ENCODE measurements at regions not wholly inside any gene's neighbourhood (a gene's known extent, or its start where the extent isn't known, plus 50 kb on each side); places are given as distances from the start of the nearest gene placed in this dataset.
"Not testable (repeated sequence)": the region's sequence is repeated elsewhere in the genome, so short reads cannot be mapped to it uniquely, and the experiment has no call there.

DNA sequence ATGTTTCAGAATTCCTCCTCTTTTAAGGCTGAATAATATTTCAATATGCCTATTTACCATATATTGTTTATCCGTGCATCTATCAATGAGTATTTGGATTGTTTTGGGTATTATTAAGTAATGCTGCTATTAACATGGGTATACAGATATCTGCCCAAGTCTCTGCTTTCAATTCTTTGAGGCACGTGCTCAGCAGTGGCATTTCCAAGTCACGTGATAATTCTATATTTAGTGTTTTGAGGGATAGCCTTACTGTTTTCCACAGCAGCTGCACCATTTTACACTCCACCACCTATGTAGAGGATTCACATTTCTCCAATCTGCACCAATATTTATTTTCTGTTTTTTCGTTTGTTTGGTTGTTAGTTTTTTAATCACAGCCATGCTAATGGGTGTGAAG is 636.8 kb upstream of the ANKRD30A start:
- DNase-seq = no peak

DNA sequence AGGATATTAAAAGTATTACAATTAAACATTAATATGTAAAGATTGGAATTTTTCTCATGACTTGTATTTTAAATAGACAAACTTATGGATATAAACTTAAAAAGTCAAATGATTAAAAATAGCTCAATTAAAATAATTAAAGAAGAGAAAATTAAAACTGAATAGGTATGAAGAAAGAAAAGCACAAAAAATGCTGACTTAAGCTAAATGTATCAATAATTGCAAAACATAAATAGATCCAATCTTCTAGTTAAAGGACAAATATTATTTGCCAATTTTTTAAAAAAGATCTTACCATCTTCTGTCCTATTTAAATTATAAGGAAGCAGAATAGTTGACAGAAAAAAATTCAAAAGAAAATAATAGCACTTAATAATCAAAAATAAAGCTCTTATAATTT is 646.3 kb upstream of the ANKRD30A start:
- DNase-seq = no peak

DNA sequence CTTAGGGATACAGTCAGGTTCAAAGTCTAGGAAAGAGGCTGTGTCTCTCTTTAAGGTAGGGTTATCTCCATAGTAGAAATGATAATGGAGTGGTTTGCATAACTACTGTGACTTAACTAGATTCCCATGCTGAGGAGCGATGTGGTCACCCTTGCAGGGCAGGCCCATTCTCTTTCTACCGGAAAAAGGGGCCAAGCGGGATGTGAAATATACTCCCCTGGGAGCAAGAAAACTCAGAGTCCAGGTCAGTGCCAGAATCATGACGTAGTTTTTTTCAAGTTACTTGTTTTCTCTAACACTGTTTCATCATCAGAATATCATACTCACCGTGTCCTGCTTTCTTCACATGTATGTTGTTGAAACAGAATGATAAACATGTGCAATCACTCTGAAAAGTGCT is 649.0 kb upstream of the ANKRD30A start:
- no peak for DNase-seq

DNA sequence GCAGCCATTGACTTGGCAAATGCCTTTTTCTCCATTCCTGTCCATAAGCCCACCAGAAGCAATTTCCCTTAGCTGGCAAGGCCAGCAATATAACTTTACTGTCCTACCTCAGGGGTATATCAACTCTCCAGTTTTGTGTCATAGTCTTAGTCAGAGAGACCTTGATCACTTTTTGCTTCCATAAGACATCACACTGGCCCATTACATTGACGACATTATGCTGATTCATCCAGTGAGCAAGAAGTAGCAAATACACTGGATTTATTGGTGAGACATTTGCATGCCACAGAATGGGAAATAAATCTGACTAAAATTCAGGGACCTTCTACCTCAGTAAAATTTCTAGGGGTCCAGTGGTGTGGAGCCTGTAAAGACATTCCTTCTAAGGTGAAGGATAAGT is 649.7 kb upstream of the ANKRD30A start:
- no peak for DNase-seq

DNA sequence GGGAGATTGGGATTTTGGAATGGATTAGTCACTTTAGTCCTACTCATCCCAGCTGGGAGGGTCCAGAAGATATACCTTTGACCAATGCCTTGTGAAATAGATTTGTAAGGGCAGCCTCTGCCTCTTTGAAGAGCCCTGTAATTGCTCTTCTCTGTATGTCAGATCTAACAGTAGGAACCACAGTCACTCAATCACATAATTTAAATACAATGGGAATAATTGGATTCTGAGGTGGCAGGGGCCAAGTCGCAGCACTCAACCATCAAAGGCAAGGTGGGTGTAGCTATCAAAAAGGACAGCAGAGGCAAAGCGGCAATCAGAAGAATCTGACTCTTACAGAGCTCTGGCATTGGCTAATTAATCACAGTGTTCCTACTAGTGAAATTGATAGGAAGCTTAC is 650.9 kb upstream of the ANKRD30A start:
- DNase-seq = no peak

DNA sequence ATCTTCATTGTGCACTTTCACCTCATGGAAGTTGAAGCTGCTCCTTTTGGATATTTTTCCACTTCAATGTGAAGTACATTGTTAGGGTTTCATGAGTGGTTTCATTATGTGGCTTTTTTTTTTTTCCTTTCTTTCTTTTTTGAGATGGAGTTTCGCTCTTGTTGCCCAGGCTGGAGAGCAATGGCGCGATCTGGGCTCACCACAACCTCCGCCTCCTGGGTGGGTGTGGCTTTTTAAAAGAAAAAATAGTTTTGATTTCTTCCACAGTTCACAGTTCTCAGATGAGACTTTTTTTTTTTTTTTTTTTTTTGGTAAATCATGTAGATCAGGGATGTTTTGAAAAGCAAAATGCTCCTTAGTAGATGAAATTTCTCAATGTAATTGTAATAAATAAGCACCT is 652.3 kb upstream of the ANKRD30A start:
- no peak for DNase-seq

DNA sequence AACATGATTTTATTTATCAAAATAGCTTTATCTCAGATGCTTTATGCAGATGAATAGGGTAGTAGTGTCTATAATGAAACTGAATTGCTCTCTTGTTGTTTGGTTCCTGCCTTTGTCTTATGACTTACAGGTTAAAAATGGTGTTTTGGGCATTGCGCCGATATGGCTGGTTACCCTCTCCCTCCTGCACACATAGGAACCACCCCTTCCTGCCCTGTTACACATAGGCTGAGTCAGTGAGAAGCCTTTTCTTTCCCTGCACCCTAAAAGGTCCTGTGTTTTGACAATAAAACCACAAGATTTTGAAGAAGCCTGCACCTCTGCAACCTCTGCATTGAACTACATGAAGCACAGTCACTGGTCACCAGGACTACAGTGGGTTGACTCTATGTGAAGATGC is 655.8 kb upstream of the ANKRD30A start:
- no peak for DNase-seq

DNA sequence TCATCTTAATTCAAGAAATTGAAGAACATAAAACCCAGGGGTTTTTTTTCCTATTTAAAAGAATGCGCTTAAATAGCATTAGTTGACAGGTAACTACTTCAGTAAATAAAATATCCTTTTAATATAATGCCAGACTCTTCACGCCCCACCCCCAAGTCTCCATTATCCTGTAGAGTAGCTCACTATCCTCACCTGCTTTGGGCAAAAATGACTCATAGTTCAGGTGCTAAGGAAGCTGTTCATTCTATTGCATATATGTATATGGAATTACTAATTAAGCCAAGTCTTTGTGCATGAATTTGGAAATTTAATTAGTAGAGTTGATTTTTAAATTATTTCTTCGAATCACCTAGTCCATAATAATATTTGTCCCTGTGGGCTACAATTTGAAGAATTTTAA is 656.8 kb upstream of the ANKRD30A start:
- DNase-seq = no peak

DNA sequence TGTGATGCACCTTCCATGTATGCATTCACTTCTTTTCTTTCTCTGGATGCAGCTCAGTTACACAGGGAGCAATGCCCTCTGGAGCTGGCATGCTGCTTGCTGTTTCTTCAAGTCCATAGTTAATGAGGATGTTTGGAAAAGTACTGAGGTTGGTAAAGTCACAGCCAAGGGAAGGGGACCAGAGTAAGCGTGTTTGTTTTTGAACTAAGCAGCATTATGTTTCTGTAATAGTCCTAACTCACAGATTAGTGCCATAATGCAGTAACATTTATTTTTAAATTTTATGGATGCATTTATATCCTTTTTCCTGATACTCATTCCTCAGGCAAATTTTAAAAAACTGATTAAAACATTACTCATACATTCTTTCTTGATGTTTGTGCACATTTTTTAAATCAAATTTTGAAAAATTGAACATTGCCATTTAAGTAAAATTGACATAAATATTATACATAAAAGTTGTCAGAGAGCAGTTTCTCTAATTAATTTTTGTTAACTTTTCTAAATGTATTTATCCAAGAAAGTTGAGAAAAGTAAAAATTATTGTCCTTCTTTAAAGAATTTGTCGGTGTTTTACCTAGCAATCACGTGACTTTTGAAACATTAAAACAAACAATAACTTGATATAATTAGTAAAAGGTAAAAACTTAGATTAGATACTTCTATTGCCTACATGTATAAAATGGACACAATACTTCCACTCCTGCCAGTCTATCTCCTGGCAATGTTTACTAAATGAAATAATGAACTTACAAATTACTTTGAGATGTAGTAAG is 659.6 kb upstream of the ANKRD30A start:
- no peak for DNase-seq

DNA sequence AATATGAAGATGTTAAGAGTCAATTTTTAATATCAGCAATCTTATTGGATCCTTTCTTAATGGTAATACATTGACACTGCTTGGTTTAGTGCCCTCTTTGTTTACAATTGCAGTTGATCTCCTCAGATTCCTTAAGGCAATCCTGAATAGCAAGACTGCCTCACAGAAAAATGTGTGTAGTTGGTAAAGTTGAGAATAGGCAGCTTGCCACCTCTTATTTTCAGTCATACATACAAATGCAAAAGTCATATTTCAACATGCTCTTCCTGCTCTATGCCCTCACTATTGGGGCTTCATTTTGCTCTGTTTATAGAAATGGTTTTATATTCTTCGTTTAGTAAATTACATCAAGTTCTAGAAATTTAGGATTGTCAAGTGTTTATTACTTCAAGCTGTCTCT is 661.1 kb upstream of the ANKRD30A start:
- DNase-seq = no peak

DNA sequence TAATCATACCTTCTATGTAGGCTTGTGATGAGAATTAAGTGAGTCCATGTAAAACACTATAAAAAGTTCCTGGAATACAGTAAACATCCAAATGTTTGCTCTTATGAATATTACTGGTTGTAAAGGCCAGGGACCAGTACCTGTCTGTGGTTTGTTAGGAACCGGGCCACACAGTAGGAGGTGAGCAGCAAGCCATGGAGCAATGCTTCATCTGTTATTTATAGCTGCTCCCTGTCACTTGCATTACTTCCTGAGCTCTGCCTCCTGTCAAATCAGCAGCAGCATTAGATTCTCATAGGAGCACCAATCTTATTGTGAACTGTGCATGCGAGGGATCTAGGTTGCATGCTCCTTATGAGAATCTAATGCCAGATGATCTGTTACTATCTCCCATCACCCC is 662.0 kb upstream of the ANKRD30A start:
- DNase-seq = no peak

DNA sequence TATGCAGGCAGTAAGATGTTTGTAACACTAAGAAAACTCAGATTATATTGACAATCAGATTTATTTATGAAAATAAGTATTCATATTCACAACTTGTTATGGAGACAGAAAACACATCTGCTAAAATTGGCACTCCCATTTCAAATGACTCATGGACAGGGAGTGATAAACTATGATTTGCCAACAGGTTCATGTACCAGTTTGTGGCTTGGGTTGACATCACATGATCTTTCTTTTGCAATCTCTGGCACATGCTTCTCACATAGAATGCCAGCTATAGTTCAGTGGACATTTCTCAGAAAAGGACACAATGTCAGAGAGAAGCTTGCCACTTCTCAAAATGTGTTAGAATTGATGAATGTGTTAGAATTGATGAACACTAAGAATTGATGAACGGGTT is 663.2 kb upstream of the ANKRD30A start:
- DNase-seq = no peak

DNA sequence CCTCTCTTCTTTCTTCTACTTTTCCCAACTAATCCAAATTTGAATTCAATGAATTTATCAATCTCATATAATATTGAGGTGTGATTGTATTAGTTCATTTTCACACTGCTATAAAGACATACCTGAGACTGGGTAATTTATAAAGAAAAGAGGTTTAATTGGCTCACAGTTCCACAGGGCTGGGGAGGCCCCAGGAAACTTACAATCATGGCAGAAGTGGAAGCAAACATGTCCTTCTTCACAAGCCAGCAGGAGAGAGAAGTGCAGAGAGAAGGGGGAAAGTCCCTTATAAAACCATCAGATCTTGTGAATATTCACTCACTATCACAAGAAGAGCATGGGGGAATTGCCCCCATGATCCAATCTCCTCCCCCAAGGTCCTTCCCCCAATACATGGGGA is 667.0 kb upstream of the ANKRD30A start:
- DNase-seq = not testable (repeated sequence)

DNA sequence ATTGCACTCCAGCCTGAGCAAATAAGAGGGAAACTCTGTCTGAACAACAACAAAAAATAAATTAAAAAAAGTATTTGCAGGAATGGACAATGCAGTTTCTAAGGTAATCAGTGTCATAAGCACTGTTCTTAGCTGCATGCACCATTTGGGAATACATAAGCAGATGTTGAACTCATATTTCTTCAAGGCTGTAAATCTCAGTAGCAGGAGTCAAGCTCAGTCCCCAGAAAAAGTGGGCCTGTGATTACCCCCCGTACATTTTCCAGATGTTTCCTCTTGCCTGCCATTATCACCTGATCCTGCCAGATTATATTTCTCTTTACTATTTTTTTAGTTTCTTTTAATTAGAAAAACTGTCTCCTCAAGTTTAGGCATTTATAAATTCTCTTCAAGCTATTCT is 667.6 kb upstream of the ANKRD30A start:
- no peak for DNase-seq

DNA sequence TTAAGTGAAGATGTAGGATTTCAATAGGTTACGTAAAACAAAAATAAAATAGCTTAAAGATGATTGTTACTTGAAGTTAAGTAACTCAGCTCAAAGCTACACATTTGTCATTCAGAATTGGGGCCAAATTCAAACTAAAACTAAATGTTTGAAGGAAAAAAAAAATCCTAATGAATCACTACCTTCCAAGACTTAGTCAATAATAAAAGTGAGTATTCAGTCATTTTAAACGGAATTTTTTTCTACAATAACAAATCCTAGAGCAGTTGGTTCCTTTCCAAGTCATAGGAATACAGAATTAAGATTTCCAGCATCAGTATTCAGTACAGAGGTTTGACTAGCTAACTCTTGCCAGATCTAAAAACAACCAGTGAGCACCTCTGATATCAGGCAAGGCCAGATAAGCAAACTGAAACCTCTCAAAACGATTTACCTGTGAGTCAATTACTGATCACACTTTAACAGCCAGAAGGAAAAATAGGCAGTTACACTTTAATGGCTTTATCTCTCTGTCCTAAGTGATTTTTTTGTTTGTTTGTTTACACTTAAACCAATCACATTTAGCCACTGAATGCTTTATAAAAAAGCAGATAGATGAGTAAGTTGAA is 669.8 kb upstream of the ANKRD30A start:
- DNase-seq = no peak

DNA sequence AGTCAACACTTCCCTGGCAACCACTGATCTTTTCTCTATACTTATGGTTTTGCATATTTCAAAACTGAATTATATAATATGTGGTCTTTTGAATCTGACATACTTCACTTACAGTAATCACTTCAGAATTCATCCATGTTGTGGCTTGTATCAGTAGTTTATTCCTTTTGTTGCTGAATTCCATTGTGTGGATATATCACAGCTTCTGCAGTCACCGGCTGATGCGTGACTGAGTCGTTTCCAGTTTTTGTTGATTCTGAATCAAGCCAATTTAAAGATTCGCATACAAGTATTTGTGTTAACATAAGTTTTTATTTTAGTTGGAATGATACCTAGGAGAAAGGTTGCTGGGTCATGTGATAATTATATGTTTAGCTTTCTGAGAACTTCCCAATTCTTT is 672.5 kb upstream of the ANKRD30A start:
- no peak for DNase-seq

DNA sequence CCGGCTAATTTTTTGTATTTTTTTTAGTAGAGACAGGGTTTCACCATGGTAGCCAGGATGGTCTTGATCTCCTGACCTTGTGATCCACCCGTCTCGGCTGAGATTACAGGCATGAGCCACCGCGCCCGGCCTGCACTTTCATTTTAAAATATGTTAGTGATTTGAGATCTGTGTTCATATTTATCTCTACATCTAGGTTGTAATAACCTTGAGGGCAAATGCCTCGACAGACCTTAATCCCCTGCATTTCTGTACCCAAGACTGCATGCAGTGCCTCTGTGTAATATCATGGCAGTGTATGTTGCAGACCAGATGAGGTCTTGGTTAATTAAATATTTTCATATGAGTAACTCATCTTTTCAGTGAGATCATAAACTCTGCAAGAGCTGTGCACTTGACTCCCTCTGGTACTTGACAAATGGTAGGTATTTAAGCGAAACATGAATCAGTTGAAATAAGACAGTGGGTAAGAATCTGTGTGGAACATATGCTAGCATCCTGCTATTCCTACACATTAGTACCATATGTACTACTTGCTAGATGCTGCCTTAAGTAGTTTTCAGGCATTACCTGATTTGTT is 673.9 kb upstream of the ANKRD30A start:
- no peak for DNase-seq

DNA sequence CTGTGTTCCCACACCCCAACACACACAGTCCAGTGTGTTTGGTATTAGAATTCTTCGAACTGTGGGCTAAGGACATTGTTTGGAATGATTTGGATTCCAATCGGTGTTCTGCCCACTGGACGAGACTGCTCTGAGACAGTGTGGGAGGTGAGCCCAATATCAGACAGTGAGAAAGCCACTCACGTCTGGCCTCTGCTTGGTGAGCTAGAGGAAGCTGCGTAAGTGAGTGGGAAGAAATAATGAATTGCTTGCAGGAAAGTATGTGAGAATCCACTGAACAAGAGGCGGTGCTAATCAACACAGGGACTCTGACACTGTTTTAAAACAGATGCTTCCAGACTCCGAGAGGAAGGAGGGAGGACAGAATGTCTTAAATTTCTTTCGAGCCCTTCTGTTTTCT is 675.0 kb upstream of the ANKRD30A start:
- DNase-seq = no peak

DNA sequence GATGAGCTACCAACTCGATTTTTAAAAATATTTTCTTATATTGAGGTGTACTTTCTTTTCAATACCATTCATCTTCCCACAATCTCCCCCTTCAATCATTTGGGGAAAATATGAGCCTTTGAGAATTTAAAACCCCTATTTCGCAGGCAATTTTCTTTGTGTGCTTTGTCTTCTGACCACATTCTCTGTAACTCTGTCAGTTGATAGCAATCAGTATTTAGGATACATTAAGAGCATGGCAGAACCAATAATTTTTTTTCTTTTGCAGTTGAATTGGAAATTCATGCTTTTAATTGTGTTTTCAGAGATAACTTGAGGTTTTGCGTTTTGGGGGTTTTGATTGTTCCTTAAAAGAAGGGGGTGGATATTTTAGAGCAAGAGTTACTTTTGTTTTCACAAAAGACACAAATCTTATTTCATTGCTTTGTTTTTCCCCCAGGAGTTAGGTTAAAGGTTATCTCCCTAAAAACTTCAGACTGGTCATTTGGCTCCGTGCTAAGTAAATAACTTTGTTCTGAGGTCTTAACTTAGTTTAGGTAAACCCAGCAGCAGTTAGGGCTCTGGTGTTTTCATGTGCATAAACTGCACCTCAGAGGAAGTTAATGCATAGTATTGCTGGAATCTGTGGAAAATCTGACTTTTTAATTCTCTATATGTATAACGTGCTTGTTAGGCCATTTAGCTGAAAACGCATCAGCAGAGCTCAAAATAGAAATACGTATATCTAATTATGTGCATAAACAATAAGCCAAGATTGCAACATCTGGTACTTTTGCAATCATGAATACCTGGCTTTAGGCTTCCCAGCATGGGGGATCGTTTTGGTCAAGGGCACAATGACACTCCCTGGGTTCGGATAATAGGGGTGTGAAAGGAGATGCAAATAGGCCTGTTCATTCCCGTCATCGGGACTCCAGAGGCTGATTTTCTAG is 676.4 kb upstream of the ANKRD30A start:
- DNase-seq = no peak

DNA sequence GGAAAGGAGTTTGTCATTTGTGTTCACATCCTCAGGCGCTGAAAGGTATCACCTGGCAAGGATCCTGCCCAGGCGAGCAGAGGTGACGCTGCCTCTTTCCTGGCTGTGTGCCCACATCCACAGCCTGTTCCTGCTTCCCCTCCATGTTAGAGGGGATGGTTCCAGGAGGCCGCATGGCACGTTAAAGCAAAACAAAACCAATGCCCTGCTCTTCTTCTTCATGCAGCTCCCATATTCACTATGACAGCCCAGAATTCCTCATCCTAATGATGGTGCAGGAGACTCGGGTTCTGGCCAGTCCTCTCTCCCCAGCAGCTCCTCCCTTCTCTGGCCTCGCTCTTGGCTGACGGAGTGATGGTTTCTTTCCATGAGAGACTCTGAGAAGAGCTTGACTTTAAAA is 678.5 kb upstream of the ANKRD30A start:
- DNase-seq = peak; percentile 45

DNA sequence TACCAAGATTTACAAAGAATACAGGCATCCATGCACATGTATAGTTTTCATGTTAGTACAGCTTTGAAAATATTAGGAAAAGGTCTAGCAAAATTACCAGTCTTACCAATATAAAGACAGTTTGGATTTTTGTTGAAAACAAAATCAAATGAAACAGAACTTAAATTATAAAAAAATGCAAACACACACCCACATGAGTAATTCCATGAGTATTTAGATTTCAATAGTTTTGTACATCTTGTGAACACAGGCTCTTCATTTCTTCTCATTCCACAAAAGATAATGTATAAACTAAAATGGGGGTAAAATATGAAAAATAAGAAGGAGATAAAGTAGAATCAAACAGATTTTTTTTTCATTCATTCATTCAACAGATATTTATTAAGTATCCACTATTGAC is 682.2 kb upstream of the ANKRD30A start:
- no peak for DNase-seq

DNA sequence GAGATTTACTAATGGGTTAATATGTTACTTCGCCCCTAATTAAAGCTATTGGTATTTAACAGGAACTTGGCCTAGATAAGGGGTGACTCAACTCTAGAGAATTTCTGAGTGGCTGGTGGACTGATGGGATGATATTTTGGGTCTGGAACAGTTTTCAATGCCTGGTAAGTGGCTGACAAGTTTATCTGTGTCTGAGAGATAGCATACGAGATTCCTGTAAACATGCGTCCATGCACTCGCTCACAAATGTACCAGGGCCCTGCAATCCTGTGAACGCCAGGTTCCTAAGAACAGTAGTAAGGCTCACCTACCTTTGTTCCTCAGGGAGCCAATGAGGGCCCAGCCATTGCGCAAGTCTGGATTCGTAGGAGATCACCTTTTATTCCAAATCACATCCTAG is 683.8 kb upstream of the ANKRD30A start:
- DNase-seq = no peak

DNA sequence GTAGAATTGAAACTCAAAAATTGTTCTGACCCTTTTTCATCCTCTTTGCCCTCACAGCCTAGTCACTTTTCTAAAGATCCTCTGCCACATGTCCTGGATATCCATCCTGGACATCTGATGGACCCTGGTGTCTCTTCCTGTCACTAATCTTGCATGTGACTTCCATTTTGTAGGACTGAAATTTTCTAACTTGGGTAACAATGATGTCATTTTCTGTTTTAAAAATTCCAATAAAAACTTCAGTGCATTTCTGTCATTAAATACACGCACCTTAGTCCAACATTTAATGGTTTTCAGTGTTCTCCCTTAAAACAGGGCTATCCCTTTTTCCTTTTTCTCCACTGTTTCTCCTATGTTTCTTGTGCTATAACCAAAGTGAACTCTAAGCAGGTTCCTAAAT is 684.9 kb upstream of the ANKRD30A start:
- no peak for DNase-seq

DNA sequence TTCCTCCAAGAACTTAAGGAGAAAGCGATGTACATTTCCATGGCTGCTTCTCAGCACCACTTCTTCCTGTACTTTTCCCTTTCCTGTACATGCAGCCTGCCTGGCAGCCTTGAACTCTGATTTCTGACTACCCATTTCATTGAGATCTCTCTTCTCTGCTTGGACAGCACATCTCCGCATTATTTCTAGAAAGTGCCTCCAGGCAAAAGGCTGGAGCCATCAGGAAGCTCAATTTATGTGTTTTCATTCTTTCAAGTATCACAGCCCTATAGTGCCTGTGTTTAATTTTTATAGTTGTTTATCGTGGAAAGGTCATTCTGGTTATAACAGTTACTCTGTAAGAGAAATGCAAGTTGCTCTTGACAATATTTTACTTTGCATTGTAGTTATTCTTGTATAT is 688.0 kb upstream of the ANKRD30A start:
- DNase-seq = no peak
